ENCODE measurements at regions not wholly inside any gene's neighbourhood (a gene's known extent, or its start where the extent isn't known, plus 50 kb on each side); places are given as distances from the start of the nearest gene placed in this dataset.
A peak's percentile ranks its signal among the peaks of the same experiment; 100 is the strongest.

DNA sequence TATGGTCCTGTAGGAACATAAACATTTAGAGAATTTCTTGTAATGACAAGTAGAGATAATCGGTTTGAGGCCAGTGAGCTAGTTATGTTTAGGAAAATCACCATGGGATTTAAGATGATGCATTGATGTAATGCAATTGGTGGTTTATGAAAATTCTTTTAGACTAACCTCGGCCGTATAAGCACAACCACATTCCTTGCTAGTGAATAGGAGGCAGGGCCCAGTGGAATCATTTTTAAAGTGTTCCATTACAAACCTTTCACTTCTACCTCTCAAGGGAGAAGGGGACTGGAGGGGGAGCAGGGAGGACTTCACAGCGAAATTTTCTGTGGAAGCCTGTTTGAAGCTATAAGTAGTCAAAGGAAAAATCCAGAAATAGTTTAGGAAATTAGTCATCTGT lies 71.8 kb upstream of the NFIL3 start:
- Mint-ChIP-seq H3K4me3 (ENCODE audit: unreplicated experiment) (peak overlapping the region; percentile 43), H3K27me3 (ENCODE audit: low read depth) (no peaks in the 10 kb centered on the region), H3K36me3 (ENCODE audit: low read depth) (no peaks in the 10 kb centered on the region), H3K27ac (ENCODE audit: unreplicated experiment) (peak overlapping the region; percentile 93), H3K9me3 (ENCODE audit: low read depth) (peaks cover 4% of the 10 kb centered on the region), H3K4me1 (ENCODE audit: low read depth) (peaks cover 60% of the 10 kb centered on the region)
- TF ChIP-seq, protein P1, sequence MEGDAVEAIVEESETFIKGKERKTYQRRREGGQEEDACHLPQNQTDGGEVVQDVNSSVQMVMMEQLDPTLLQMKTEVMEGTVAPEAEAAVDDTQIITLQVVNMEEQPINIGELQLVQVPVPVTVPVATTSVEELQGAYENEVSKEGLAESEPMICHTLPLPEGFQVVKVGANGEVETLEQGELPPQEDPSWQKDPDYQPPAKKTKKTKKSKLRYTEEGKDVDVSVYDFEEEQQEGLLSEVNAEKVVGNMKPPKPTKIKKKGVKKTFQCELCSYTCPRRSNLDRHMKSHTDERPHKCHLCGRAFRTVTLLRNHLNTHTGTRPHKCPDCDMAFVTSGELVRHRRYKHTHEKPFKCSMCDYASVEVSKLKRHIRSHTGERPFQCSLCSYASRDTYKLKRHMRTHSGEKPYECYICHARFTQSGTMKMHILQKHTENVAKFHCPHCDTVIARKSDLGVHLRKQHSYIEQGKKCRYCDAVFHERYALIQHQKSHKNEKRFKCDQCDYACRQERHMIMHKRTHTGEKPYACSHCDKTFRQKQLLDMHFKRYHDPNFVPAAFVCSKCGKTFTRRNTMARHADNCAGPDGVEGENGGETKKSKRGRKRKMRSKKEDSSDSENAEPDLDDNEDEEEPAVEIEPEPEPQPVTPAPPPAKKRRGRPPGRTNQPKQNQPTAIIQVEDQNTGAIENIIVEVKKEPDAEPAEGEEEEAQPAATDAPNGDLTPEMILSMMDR (IDR thresholded peaks at IDR 0.05): no peak
- no peak for DNase-seq (ENCODE audit: low spot score)

DNA sequence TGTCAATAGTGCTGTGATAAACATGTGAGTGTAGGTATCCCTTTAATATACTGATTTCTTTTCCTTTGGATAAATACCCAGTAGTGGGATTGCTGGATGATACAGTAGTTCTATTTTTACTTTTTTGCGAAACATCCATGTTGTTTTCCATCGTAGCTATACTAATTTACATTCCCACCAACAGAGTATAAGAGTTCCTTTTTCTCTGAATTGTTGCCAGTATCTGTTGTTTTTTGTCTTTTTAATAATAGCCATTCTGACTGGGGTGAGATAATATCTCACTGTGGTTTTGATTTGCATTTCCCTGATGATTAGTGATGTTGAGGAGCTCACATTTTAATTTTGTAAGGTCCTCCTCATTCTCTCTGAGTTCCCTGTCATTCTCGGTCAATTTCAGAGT lies 71.1 kb upstream of the NFIL3 start:
- TF ChIP-seq, protein P1 (IDR thresholded peaks at IDR 0.05): no peak
- no peaks in the 10 kb centered on the region for H3K36me3 Mint-ChIP-seq (ENCODE audit: low read depth)
- H3K27me3 Mint-ChIP-seq (ENCODE audit: low read depth): no peaks in the 10 kb centered on the region
- H3K9me3 Mint-ChIP-seq (ENCODE audit: low read depth): peaks cover 4% of the 10 kb centered on the region
- peaks cover 59% of the 10 kb centered on the region for H3K4me1 Mint-ChIP-seq (ENCODE audit: low read depth)
- no peak for DNase-seq (ENCODE audit: low spot score)
- H3K27ac Mint-ChIP-seq (ENCODE audit: unreplicated experiment): peak overlapping the region; percentile 93
- H3K4me3 Mint-ChIP-seq (ENCODE audit: unreplicated experiment): no peak overlapping the region

DNA sequence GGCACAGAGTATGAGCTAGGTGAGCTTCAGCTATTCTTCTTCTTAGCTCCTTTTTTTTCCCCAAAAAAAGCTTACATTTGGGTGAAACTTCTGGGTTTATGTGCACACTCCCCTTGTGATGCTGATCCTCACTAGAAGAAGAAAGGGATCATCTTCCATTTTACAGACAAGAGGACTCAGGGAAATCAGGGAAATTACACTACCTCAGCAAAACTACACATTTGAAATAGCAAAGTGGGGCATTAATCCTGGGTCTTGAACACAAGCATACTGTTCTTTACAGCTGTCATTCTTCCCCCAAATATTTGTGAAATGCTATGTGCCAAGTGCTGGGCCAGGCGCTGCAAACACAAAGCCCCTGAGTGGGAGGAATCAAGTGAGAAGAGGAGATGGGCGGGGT lies 68.6 kb upstream of the NFIL3 start:
- Mint-ChIP-seq H3K4me3 (ENCODE audit: unreplicated experiment) (no peak overlapping the region), H3K27ac (ENCODE audit: unreplicated experiment) (no peak overlapping the region), H3K9me3 (ENCODE audit: low read depth) (peaks cover 4% of the 10 kb centered on the region), H3K36me3 (ENCODE audit: low read depth) (no peaks in the 10 kb centered on the region), H3K27me3 (ENCODE audit: low read depth) (no peaks in the 10 kb centered on the region), H3K4me1 (ENCODE audit: low read depth) (peaks cover 77% of the 10 kb centered on the region)
- TF ChIP-seq, protein P1 (IDR thresholded peaks at IDR 0.05): no peak
- no peak for DNase-seq (ENCODE audit: low spot score)

DNA sequence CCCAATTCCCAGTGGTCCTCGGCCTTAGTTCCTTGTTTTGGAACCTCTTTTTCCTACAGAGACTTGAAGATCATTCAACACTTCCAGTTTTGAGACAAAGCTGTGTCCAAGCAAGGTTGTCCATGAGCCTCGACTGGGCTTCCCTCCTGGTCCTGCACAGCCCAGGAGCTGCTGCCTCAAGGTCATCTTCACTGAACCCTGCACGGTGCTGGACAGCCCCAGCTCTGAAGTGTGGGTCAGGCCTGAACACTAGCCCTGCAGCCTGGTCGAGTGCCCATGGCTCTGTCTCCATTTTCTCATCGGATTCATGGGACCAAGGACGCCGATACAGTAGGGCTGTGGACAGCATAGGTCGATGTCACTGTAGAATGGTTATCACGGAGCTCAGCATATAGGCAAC lies 68.0 kb upstream of the NFIL3 start:
- DNase-seq (ENCODE audit: low spot score): no peak
- no peaks in the 10 kb centered on the region for H3K27me3 Mint-ChIP-seq (ENCODE audit: low read depth)
- H3K9me3 Mint-ChIP-seq (ENCODE audit: low read depth): peaks cover 4% of the 10 kb centered on the region
- H3K27ac Mint-ChIP-seq (ENCODE audit: unreplicated experiment): no peak overlapping the region
- peaks cover 77% of the 10 kb centered on the region for H3K4me1 Mint-ChIP-seq (ENCODE audit: low read depth)
- TF ChIP-seq, protein P1 (IDR thresholded peaks at IDR 0.05): no peak
- no peak overlapping the region for H3K4me3 Mint-ChIP-seq (ENCODE audit: unreplicated experiment)
- H3K36me3 Mint-ChIP-seq (ENCODE audit: low read depth): no peaks in the 10 kb centered on the region

DNA sequence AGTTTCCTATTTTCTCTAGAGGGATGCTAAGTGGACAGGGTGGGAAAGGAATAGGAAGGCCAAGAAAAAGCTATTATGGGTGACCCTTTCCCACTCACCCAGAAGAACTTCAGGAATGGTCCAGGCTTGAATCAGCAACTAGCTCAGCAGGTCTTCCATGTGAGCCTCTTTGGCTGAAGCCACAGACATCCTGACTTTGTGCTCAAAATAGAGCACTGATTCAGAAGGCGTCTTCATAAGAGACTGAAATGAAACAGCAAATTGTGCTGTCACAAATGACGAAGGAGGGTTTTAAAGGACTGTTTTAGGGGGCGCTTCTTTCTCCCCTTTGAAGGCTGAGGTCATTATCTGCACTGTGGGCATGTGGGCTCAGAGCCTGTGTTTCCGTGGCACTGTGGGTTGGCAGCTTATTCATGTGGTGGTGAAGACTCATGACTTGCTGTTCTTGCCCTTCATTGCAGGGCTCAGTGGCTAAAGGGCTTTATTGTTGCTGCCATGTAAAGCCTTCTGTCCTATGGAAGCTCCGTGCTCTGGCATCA lies 65.8 kb upstream of the NFIL3 start:
- H3K36me3 Mint-ChIP-seq (ENCODE audit: low read depth): no peaks in the 10 kb centered on the region
- no peak for DNase-seq (ENCODE audit: low spot score)
- TF ChIP-seq, protein P1 (IDR thresholded peaks at IDR 0.05): no peak
- H3K4me1 Mint-ChIP-seq (ENCODE audit: low read depth): peaks cover 75% of the 10 kb centered on the region
- peak overlapping the region; percentile 100 for H3K27ac Mint-ChIP-seq (ENCODE audit: unreplicated experiment)
- no peaks in the 10 kb centered on the region for H3K27me3 Mint-ChIP-seq (ENCODE audit: low read depth)
- H3K4me3 Mint-ChIP-seq (ENCODE audit: unreplicated experiment): no peak overlapping the region
- H3K9me3 Mint-ChIP-seq (ENCODE audit: low read depth): peaks cover 1% of the 10 kb centered on the region
